Dendritic cell treated with granulocyte-macrophage colony-stimulating factor and Interleukin-4, amounts not matched to agents 40 ng/mL and 50 ng/mL, for 4 days (primary cell): ENCODE measurements at regions not wholly inside any gene's neighbourhood (a gene's known extent, or its start where the extent isn't known, plus 50 kb on each side); places are given as distances from the start of the nearest gene placed in this dataset.

Experiments
- H3K27ac Mint-ChIP-seq: one replicate; pipeline ENCODE4 v1.8.0; 2022; ENCODE audit warnings: mild to moderate bottlenecking, mixed read lengths
- H3K27me3 Mint-ChIP-seq: one replicate; pipeline ENCODE4 v1.8.0; 2022; ENCODE audit warnings: mild to moderate bottlenecking, mixed read lengths
- H3K36me3 Mint-ChIP-seq: one replicate; pipeline ENCODE4 v1.8.0; 2022; ENCODE audit warnings: low read depth, mixed read lengths
- H3K4me1 Mint-ChIP-seq: one replicate; pipeline ENCODE4 v1.8.0; 2022; ENCODE audit warnings: low read depth, mixed read lengths
- H3K4me3 Mint-ChIP-seq: one replicate; pipeline ENCODE4 v1.8.0; 2022; ENCODE audit warnings: mild to moderate bottlenecking, moderate library complexity, mixed read lengths
- H3K9me3 Mint-ChIP-seq: one replicate; pipeline ENCODE4 v1.8.0; 2022; ENCODE audit warnings: mixed read lengths
- intact Hi-C: fragments of 100-400 bp; cut with micrococcal nuclease; formaldehyde crosslinking; loops from one replicate; pipeline ENCODE4 v1.15.0; 2022

DNA sequence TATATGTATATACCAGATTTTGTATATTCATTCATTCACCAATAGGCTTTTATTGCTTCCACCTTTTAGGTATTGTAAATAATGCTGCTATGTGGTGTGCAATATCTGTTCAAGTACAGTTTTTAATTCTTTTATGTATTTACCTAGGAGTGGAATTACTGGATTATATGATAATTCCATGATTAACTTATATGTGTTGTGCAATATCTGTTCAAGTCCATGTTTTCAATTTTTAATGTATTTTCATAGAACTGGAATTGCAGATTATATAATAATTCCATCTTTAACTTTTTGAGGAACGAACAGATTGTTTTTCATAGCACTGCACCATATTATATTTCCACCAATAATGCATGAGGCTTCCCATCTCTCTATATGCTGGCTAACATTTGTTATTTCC is 50.6 kb upstream of the L3MBTL4 start:
- no peak overlapping the region for H3K4me3 Mint-ChIP-seq
- no peak overlapping the region for H3K27ac Mint-ChIP-seq
- H3K27me3 Mint-ChIP-seq, result peaks cover 4% of the 10 kb centered on the region
- peaks cover 10% of the 10 kb centered on the region for H3K9me3 Mint-ChIP-seq
- H3K4me1 Mint-ChIP-seq, result no peaks in the 10 kb centered on the region
- intact Hi-C loops, result no loop called here
- H3K36me3 Mint-ChIP-seq, result no peaks in the 10 kb centered on the region

DNA sequence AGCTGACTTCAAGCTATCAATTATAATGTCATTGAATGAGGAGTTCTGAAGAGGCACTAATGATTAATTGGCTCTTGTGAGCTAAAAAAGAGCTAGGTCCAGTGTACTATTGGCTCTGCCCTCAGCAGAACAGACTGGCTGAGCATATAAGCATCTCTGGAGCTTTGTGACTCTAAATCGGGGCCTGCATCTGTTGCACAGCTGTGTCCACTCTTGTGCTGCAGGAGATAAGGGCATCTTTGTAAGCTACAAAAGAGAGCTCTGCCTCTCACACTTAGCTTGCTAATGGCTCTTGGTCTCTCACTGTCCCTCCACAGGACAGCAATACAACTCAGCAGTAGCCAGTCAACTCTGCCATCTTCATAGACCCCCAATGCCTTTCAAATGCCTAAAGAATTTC is 61.5 kb upstream of the L3MBTL4 start:
- intact Hi-C loops, result no loop called here
- H3K4me3 Mint-ChIP-seq, result no peak overlapping the region
- H3K27ac Mint-ChIP-seq, result no peak overlapping the region
- H3K9me3 Mint-ChIP-seq, result peaks cover 9% of the 10 kb centered on the region
- no peaks in the 10 kb centered on the region for H3K4me1 Mint-ChIP-seq
- H3K36me3 Mint-ChIP-seq, result no peaks in the 10 kb centered on the region
- H3K27me3 Mint-ChIP-seq, result no peaks in the 10 kb centered on the region

DNA sequence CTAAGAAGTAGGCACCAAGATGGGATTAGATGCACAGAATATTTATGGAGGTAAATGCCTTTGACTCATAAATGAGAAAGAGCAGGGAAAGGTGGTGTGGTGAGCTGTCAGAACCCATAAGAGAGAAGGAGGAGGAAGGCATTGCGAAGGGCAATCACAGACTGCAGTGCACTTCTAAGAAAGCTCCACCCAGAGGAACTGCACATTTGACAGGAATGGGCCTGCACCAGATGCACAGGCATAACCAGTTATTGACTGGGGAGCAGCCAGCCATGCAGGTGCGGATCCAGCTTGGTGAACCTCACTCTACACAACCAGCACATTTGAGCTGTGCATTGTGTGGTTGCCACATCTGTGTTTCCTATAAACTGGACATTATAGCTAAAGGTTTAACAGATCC is 62.2 kb upstream of the L3MBTL4 start:
- intact Hi-C loops, result no loop called here
- Mint-ChIP-seq H3K4me3 (no peak overlapping the region), H3K27me3 (no peaks in the 10 kb centered on the region), H3K4me1 (no peaks in the 10 kb centered on the region), H3K27ac (no peak overlapping the region), H3K36me3 (no peaks in the 10 kb centered on the region), H3K9me3 (peaks cover 3% of the 10 kb centered on the region)

DNA sequence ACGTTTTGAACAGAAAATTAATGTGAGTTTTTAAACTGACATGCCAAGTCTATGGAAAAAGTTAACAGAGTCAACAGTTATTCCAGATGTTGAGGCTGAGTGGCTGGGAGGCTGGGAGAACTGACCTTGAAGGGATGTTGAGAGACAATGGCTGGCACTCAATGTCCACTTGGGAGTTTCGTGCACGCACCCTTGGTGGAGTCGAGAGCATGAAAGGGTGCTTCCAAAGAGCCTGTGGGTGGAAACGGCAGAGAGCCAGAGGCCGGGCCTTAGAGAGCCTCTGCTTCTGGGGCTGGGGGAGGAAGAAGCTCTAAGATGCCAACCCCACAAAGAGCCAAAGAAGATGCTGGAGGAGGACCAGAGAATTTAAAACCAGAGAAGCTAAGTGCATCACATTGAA is 63.4 kb upstream of the L3MBTL4 start:
- intact Hi-C loops, result no loop called here
- no peaks in the 10 kb centered on the region for H3K36me3 Mint-ChIP-seq

DNA sequence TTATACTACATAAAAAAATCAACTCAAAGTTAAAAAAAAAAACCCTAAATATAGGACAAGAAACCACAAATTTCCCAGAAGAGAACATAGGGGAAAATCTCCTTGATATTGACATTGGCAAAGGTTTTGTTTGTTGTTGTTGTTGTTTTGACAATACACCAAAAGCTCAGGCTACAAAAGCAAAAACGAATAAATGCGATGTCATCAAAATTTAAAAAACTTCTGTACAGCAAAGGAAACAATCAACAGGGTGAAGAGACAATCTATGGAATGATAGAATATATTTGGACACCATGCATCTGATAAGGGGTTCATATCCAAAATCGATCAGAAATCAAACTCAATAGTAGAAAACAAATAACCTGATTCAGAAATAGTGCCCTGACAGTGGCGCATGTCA is 65.0 kb upstream of the L3MBTL4 start:
- H3K4me1 Mint-ChIP-seq, result no peaks in the 10 kb centered on the region
- H3K36me3 Mint-ChIP-seq, result no peaks in the 10 kb centered on the region
- no peak overlapping the region for H3K4me3 Mint-ChIP-seq
- H3K27me3 Mint-ChIP-seq, result peaks cover 1% of the 10 kb centered on the region
- intact Hi-C loops, result no loop called here
- H3K9me3 Mint-ChIP-seq, result no peaks in the 10 kb centered on the region
- no peak overlapping the region for H3K27ac Mint-ChIP-seq

More for the DNA sequence above, 63.4 kb upstream of the L3MBTL4 start:
- H3K27ac Mint-ChIP-seq, result no peak overlapping the region
- H3K27me3 Mint-ChIP-seq, result no peaks in the 10 kb centered on the region
- H3K4me1 Mint-ChIP-seq, result no peaks in the 10 kb centered on the region
- no peak overlapping the region for H3K4me3 Mint-ChIP-seq
- H3K9me3 Mint-ChIP-seq, result no peaks in the 10 kb centered on the region

DNA sequence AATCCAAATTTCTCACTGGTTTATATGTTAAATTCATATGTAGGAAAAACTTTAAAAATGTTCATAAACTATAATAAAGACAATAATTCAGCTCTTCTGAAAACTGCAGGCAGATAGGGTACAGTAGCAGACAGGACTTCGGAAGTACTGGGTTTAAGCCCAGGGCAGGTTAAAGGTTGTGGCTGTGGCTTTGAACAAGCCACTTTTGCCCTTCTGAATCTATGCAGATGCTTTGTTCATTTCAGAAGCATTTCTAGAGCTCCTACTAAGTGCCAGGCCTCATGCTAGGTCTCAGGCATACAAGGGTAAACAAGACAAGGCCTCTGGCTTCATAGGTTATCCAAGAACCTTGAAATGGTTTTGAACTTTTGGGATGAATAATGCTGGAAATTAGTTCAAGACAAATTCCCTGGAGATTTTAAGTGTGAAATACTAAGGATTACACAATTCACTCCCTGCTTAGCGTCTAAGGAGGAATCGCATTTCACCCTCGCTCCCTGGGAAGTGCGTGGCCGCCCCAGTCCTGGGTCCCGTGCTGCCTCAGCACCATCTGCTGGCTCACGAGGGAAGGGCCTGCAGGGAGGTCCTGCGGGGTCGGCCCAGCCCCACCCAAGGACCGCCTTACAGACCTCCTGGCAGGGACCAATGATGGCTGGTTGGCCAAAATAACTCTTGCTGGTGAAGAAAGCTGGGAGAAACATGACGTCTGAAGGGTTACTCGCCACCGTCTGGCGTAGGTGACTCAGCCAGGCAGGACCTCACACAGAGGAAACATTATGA is 67.7 kb upstream of the L3MBTL4 start:
- no peaks in the 10 kb centered on the region for H3K4me1 Mint-ChIP-seq
- no peak overlapping the region for H3K4me3 Mint-ChIP-seq
- no peaks in the 10 kb centered on the region for H3K36me3 Mint-ChIP-seq
- no peaks in the 10 kb centered on the region for H3K9me3 Mint-ChIP-seq
- intact Hi-C loops, result loop anchor here (2.0 kb wide), 1 partner anchor 604 kb away; no protein-coding TSS in a partner anchor
- H3K27ac Mint-ChIP-seq, result no peak overlapping the region
- peaks cover 7% of the 10 kb centered on the region for H3K27me3 Mint-ChIP-seq

DNA sequence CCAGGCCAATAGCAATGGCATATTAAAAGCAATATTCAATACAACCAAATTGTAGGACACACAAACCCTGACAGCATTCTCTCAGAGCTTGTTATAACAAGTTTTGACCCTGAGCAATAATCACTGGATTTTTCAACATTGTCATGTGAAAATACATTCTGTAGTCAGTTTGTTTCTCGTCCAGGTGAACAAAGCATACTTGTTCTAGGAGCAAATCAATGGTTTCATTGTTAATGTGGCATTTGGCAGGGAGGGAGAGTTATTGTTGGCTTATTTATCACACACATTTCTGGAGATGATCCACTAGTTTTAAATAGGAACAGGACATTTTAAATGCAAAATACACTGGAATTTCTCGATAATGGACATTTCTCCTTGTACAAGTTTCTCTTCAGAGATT is 69.9 kb upstream of the L3MBTL4 start:
- Mint-ChIP-seq H3K4me1 (no peaks in the 10 kb centered on the region), H3K4me3 (no peak overlapping the region), H3K27ac (no peak overlapping the region), H3K9me3 (no peaks in the 10 kb centered on the region), H3K36me3 (no peaks in the 10 kb centered on the region), H3K27me3 (peaks cover 10% of the 10 kb centered on the region)
- intact Hi-C loops, result no loop called here

DNA sequence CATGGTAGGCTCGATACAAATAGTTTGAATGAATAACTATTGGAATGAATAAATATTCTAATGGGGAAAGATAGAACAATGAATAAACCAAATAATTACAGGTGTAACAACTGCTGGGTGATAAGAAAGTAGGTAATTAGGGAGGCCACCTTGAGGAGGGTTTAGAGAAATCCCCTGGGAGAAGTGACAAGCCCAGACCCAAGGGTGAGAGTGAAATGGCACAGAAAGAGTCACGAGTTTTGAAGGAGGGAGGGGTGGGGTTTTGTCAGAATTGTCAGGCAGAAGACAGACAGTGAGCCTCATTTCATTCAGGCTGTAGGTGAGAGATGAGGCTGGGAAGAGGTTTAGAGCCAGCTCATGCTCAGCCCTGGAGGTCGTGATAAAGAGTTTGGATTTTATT is 71.6 kb upstream of the L3MBTL4 start:
- Mint-ChIP-seq H3K27me3 (peaks cover 10% of the 10 kb centered on the region), H3K36me3 (no peaks in the 10 kb centered on the region), H3K27ac (no peak overlapping the region), H3K4me3 (no peak overlapping the region), H3K9me3 (no peaks in the 10 kb centered on the region), H3K4me1 (no peaks in the 10 kb centered on the region)
- intact Hi-C loops, result no loop called here

DNA sequence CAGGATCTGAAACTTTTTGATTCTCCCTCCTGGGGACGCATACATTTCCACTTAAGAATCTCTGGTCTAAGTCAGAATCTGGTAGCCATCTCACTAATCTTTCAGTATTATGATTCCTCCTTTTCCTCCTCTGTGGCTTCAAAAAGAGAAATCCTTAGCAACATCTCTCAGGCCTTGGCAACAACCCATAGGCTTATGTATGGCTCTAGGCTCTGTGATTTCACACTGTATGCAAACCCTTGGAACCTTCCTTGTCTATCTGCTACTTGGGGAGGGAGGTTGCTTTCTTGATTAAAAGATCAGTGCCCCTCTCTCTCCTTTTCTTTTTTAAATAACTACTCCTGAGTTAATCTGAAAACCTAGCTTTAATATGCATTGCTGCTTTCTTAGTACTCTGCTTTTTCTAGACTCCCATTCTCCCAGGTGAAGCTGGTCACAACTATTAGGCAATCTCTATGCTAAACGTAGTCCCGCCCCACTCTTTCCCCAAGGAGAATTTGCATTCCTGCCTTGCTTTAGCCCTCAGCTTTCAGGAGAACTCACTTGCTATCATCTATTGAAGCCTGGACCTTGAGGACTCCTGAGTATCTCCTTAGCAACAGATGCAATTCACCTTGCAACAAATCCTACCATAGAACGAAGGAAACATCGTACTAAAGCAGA is 72.2 kb upstream of the L3MBTL4 start:
- no peaks in the 10 kb centered on the region for H3K4me1 Mint-ChIP-seq
- H3K4me3 Mint-ChIP-seq, result no peak overlapping the region
- no peaks in the 10 kb centered on the region for H3K9me3 Mint-ChIP-seq
- intact Hi-C loops, result no loop called here
- no peak overlapping the region for H3K27ac Mint-ChIP-seq
- peaks cover 10% of the 10 kb centered on the region for H3K27me3 Mint-ChIP-seq
- no peaks in the 10 kb centered on the region for H3K36me3 Mint-ChIP-seq

DNA sequence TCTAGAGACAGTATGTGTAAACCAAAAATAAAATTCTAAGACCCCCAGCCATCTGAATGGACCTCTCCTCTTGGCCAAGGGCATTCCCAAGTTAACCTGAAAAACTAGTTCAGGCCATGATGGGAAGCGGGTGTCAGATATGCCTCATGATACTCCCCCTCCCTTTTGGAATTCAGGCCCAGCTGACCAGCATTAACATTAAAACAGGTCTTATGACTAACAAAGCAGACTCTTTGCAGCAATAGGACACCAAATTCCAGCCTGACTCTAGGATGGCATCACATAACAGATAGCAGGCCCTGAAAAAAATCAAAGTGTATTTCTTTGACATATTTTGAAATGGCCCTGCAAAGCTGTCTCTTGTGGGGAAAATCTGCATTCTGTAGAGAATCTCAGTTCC is 73.3 kb upstream of the L3MBTL4 start:
- H3K36me3 Mint-ChIP-seq, result no peaks in the 10 kb centered on the region
- H3K4me1 Mint-ChIP-seq, result no peaks in the 10 kb centered on the region
- H3K27ac Mint-ChIP-seq, result no peak overlapping the region
- H3K4me3 Mint-ChIP-seq, result no peak overlapping the region
- H3K27me3 Mint-ChIP-seq, result peaks cover 10% of the 10 kb centered on the region
- intact Hi-C loops, result no loop called here
- H3K9me3 Mint-ChIP-seq, result no peaks in the 10 kb centered on the region

DNA sequence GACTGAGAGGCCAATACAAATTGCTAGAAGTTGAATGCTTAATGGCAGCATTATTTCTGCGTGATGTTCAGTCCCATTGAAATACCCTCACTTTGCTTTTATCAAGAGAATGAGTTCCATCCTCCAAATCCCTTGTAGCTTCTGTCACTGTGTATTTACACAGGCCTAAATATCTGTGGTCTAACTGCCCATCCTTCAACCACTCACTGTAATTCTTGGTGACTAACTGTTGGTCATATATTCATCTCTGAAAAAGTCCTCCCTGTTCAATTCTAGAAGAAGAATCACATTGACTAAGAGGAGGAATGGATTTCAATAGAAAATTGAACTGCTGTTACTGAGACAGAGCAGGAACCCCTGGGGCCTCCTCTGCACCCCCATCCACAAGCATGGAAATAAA is 74.2 kb upstream of the L3MBTL4 start:
- Mint-ChIP-seq H3K4me3 (no peak overlapping the region), H3K27ac (no peak overlapping the region), H3K27me3 (peaks cover 8% of the 10 kb centered on the region), H3K36me3 (no peaks in the 10 kb centered on the region), H3K9me3 (no peaks in the 10 kb centered on the region), H3K4me1 (no peaks in the 10 kb centered on the region)
- intact Hi-C loops, result no loop called here

DNA sequence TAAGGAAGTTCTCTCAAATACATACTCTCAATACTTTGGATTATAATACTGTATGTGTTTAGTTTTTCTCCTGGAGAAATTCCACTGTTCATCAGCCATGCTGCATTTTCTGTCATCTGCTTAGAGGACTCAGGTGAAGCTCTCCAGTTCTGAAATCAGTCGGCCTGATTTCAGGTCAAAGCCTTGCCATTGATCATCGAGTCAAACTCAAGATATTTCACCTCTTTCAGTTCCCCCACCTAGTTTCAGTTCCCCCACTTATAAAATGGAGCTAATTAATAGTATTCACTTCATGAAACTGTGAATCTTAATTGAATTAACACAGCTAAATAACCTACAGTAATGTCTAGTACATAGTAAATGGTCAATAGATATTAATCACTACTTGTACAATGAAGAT is 75.3 kb upstream of the L3MBTL4 start:
- Mint-ChIP-seq H3K4me3 (no peak overlapping the region), H3K36me3 (no peaks in the 10 kb centered on the region), H3K4me1 (no peaks in the 10 kb centered on the region), H3K27me3 (peaks cover 8% of the 10 kb centered on the region), H3K9me3 (no peaks in the 10 kb centered on the region), H3K27ac (no peak overlapping the region)
- intact Hi-C loops, result no loop called here

DNA sequence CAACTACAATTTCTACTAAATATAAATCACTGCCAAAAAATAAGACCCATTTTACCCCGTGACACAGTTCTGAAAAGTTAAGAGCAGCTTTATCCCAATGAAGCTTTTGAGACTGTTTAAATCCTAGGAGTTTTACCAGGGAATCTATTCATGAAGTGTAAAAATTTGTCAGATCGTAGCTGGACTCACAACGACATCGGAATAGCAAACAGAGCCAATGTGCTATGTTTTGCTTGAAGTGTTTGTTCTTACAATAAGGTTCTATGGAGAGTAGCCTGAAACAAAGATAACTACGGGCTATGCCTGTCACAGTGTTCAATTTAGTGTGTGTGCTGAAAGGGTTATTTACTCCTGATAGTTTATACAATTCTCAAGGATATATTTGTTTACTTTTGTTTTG is 78.5 kb upstream of the L3MBTL4 start:
- no peaks in the 10 kb centered on the region for H3K4me1 Mint-ChIP-seq
- H3K4me3 Mint-ChIP-seq, result no peak overlapping the region
- H3K27me3 Mint-ChIP-seq, result peaks cover 3% of the 10 kb centered on the region
- H3K36me3 Mint-ChIP-seq, result no peaks in the 10 kb centered on the region
- H3K9me3 Mint-ChIP-seq, result no peaks in the 10 kb centered on the region
- intact Hi-C loops, result no loop called here
- H3K27ac Mint-ChIP-seq, result no peak overlapping the region

DNA sequence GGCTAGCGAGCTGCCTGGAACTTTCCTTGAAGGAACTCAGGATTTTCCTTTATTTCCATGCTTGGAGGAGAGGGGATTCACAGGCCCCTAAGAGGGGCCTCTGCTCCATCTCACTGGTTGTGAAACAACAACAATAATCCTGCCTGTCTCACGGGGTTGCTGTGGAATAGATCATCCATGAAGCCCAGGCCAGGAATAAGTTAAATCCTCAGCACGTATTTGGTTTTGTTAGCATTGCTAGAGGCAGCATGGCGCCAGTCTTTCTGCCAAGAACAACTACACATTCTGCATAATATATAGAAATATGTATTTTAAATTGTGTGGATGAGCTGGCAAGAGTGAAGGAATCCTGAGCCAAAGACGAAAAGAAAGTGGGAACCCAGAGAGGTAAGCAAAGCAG is 80.8 kb upstream of the L3MBTL4 start:
- no peaks in the 10 kb centered on the region for H3K36me3 Mint-ChIP-seq
- H3K4me3 Mint-ChIP-seq, result no peak overlapping the region
- intact Hi-C loops, result no loop called here
- H3K27ac Mint-ChIP-seq, result no peak overlapping the region
- H3K9me3 Mint-ChIP-seq, result no peaks in the 10 kb centered on the region
- H3K27me3 Mint-ChIP-seq, result no peaks in the 10 kb centered on the region
- H3K4me1 Mint-ChIP-seq, result no peaks in the 10 kb centered on the region

DNA sequence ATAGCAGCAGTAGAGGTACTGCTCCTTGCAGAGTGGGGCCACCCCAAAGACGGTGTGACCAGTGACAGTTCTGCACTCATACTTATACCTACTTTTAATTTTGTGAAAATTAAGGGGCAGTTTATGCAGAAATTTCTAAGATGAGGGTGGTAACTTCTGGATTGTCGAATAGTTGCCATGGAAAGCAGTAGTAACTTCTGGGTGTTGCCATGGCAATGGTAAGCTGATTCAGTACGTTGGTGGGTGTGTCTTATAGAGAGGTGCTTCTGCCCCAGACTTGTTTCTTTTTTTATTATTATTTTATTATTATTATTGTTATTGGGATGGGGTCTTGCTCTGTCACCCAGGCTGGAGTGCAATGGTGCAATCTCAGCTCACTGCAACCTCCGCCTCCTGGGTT is 82.8 kb upstream of the L3MBTL4 start:
- no peak overlapping the region for H3K4me3 Mint-ChIP-seq
- no peaks in the 10 kb centered on the region for H3K4me1 Mint-ChIP-seq
- intact Hi-C loops, result no loop called here
- H3K36me3 Mint-ChIP-seq, result no peaks in the 10 kb centered on the region
- no peak overlapping the region for H3K27ac Mint-ChIP-seq
- H3K9me3 Mint-ChIP-seq, result no peaks in the 10 kb centered on the region
- no peaks in the 10 kb centered on the region for H3K27me3 Mint-ChIP-seq
